ENCODE measurements at regions not wholly inside any gene's neighbourhood (a gene's known extent, or its start where the extent isn't known, plus 50 kb on each side); places are given as distances from the start of the nearest gene placed in this dataset.
"Not testable (repeated sequence)": the region's sequence is repeated elsewhere in the genome, so short reads cannot be mapped to it uniquely, and the experiment has no call there.

DNA sequence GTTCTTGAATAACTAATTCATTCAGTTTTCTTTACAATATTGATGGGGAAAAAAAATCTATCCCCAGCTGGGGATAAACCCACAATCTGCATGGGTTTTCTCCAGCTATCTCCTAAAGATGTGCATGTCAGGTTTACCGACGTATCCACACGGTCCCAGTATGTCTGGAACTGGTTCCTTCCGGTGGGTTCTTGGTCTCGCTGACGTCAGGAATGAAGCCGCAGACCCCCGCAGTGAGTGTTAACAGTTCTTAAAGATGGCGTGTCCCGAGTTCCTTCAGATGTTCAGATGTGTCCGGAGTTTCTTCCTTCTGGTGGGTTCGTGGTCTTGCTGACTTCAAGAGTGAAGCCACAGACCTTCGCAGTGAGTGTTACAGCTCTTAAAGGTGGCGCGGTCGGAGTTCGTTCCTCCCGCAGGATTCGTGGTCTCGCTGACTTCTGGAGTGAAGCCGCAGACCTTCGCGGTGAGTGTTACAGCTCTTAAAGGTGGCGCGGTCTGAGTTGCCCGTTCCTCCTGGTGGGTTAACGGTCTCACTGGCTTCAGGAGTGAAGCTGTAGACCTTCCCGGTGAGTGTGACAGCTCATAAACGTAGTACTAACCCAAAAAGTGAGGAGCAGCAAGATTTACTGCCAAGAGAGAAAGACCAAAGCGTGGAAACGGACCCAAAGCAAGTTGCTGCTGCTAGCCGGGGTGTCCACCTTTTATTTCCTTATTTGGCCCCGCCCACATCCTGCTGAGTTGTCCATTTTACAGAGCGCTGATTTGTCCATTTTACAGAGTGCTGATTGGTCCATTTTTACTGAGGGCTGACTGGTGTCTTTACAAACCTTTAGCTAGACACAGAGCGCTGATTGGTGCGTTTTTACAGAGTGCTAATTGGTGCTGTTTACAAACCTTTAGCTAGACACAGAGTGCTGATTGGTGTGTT is 195.1 kb upstream of the NR2F2 start:
- no peak for DNase-seq

DNA sequence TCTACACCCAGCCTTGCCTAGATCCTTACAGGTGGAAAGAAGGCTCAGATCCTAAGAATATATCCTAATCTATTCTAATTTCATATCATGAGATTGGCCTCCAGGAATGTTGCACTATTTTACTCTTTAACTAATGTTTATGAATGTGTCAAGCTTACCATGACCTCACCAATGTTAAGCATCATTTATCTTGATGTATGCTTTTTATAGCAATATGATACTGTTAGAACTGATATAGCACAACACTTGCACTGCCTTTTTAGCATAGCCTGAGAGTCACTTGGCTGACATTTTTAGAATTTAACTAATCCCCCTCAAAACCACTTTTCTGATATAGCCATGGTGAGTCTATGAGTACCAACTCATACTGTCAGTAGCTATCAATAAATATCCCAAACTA is 191.5 kb upstream of the NR2F2 start:
- DNase-seq = no peak

DNA sequence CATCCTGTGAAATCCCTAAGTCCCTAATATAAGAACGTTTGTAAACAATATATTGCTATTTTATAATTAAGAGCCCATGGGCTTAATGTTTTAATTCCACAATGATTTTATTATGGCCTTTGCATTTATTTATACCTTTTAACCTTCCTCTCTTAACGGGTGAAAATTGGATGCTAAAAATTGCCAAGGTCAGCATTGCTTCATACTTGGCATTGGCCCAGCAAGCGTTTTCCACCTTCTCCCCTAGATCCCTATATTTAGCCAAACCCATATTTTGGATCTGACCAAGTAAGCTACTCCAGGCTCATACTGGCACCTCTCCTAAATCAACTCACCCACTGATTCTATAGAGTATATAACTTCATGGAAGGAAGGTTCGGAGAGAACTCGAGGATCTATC is 188.0 kb upstream of the NR2F2 start:
- DNase-seq = no peak

DNA sequence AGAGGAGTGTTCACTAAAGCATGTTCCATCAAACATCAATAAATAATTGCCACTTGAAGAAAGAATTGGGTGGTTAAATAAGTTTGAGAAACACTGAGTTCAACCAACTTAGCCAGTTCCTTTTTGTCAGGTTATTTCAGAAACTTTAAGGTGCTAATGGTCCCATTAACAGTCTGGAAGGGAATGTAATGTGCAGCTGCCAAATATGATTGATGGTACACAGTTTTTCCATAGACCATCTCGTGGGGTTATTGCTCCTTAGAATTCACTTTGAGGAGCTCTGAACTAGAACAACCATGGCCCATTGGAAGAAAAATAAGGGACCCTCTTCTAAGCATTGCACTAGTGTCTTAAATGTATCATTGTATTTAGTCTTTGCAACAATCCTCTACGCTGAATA is 185.8 kb upstream of the NR2F2 start:
- no peak for DNase-seq

DNA sequence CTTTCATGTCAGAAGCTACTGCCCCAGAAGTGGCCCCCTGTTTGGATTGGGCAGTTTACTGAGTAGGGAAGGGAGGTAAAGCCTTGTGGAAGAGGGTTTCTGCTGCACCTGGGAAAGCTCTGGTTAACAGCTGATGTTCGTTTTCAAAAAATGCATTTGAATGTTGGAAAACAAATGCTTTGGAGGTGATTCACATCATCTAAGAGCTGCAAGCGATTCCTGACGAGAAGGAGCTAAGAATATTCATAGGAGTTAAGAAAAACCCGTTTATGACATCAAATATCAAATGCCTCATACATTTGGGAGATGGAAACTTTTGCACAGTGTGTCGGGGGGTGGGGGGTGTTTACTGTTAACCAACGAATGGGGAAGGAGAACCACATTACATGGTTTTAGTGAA is 183.8 kb upstream of the NR2F2 start:
- no peak for DNase-seq

DNA sequence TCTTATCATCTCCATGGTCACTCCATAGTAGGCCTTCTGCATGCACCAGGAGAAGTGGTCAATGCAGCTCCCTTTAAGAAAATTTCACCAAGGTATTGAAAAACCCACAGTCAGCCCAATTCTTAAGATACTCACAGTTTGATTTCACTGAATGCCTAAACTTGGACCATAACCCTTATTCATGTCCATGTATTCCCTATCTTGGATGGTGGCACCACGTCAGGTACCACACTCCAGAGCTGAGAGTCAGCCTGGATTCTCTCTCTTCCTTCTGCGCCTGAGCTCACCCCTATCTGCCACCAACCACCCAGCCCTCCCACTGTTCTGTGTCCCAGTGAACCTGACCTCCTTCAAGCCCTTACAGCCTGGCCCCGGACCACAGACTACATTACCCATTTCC is 183.2 kb upstream of the NR2F2 start:
- DNase-seq = no peak

DNA sequence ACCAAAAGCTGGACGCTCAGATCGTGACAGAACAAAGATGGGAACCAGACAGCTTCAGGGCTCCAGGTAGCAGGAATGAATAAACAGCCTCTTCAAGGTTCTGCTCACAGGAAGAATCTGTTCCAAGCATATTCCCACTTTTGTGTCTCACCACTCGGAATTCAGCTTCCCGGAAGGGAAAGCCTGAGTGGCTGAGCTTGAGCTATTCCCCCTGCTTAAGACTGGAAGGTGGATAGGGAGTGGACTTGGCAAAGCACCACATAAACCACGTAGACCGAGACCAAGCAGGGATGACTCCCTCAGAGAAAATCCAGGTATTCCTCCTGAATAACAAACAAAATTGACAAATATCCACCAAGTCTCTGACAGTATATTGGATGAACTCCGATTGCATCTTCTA is 180.2 kb upstream of the NR2F2 start:
- no peak for DNase-seq

DNA sequence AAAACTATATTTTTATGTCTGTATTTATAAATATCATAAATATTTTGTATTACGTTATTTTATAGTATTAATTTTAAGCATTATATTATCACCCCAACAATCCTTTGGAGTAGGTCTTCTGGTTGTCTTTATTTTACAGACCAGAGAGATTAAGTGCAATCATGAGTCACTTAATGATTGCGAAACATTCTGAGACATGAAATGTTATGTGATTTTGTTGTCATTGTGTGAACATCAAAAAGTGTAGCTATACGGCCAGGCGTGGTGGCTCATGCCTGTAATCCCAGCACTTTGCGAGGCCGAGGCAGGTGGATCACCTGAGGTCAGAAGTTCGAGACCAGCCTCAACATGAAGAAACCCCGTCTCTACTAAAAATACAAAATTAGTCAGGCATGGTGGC is 178.8 kb upstream of the NR2F2 start:
- peak; percentile 0 to 18 for DNase-seq

DNA sequence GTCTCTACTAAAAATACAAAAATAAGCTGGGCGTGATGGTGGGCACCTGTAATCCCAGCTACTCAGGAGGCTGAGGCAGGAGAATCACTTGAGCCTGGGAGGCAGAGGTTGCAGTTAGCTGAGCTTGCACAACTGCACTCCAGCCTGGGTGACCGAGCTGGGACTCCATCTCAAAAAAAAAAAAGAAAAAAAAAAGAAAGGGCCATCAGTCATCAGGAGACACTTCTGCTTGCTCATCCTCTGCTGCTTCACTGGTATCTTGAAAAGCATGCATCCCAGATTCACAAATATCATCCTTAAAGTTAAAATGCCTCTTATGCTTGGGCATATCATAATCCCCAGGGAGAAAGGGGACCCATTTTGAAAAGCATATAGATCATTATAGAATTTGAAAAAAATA is 176.6 kb upstream of the NR2F2 start:
- no peak for DNase-seq

DNA sequence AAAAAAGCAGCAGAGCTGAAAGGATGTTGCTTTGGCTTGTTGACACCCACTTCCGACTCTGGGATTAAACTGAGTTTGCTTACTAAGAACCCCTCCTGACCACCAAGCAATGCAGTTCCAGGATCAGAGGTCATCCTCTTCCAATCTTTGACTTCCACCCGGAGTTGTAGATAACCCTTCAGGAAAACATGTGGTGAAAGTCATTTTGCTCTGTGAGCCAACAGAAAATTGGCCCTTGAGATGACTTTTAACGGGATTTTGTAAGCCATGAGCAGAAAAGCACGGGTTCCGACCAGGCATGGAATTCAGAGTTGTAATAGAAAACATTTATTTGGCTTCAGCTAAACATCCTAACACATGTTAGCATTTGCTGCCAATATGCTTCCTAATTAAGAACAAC is 171.6 kb upstream of the NR2F2 start:
- no peak for DNase-seq

DNA sequence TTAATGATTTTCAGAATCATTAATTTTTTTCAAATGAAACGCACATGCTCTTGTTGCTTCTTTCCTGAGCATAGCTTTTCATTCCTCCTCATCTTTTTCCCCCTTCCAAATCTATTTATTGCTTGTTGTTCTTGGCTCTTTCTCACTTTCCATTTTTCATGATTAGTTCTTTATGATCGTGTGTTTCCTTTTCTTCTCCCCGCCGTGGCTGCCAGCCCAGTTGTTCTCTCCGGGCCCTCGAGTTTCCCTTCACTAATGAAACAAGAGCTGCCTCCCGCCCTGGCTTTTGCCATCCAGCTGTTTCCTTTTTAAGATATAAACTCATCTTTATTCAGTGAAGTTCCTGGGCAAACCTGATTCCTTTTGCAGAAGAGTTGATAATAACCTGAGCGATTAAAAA is 170.2 kb upstream of the NR2F2 start:
- DNase-seq = no peak

DNA sequence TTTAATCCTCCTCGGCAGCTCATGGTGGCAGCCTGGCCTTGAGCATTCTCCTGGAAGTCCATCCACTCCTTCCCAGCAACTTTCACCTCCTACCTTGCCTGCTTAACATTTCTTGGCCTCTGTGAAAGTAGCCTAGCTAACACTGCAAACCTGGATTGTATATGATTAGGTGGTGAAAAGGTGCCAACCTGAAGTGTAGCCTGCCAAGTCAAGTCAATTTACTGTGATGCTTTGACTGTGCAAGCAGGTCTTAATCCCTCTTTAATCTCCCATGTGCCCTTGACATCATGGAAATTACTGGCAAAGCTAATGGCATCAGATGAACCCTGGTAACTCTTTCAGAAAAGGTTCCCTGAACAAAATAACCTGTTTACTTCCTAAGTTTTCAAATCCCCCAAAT is 169.7 kb upstream of the NR2F2 start:
- no peak for DNase-seq

DNA sequence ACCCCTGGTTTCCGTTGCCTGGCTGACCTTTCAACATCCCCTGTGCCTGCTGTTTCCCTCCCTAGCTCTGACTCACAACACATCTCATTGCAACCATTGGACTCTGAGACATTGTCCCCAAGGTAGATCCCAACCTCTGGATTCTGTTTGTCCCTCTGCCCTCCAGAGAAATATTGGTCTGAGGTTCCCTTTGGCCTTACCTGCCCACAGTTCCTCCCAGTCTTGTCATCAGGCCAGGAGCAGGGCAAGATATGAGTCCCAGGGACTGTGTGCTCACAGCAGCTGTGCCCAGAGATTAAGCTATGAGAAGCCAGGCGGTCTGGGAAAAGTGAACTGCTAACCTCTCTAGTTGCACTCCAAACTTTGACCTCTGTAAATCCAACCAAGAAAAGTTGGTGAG is 168.2 kb upstream of the NR2F2 start:
- DNase-seq = no peak

DNA sequence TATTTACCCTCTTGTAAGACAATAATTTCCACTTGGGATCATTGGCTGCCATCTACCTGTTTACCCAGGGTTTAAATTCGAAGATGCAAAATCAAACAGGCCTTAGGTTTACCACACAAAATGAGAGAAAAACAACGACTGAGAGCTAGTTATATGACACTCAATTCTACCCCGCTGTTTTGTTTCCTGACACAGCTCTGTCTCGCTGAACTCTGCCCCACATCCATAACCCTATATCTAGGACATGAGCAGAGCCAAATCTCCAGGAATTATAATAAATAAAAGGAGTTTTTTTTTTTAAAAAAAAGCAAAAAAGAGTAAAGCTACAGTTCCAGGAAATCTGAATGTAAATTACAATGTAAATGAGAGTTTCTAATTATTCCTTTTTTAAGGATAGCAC is 165.4 kb upstream of the NR2F2 start:
- DNase-seq = no peak

DNA sequence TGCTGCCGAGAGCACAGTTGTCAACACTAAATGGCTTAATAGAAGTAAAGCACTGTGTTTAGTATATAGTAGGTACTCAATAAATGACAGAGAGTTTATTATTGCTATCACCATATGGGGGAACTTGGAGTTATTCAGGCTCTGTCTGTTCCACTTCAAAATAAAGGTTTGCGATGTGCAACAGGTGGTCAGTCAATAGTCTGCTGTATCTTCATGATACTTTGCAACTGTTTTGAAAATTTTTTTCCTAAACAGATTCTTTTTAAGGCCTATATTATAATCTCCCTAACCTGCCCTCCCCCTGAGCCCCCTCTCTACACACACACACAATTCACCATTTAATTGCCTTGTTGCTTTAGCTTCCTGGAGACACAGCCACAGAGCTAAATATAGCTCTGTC is 164.7 kb upstream of the NR2F2 start:
- DNase-seq = no peak

DNA sequence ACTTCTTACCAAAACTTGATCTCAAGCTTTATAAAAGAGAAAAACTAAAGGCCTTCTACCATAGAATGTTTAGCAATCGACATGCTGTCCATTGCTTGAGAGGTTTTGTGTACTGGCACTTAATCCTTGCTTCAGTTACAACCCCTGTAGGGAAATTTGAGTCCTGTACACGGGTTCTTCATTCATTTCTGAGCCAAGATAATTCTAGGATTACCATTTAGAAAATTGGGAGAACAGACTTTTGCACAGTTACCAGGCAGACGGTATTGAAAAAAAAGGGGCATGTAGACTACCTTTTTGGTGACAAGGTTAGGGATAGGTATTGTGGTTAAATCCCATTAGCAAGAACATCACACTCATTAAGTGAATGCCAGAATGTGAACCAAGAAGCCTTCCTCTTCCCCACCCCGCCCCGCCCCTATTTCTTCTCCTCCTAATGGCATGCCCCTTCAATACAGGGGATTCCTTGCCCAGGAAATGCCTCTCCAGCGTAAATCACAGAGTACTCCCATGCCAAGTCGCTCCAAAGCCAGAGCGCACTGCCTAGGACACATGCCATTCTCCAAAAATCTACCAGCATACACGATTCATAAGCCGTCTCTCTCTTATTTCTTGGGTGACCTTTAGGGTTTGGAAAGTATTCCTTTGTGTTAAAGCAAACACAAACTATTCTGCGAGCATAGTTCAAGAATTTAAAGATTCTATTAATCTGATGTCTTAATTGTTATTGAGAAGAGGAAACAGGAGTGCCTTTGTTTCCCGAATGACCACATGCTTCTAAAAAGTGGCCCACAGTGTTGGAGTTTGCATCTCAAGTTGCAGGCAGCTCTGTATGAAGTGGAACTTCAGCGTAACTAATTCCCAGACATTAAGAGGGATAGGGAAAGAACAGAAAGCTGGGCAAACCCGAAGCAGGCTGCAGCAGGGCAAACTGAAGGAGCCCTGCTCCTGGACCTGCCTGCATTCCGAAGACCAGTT is 164.0 kb upstream of the NR2F2 start:
- no peak for DNase-seq

DNA sequence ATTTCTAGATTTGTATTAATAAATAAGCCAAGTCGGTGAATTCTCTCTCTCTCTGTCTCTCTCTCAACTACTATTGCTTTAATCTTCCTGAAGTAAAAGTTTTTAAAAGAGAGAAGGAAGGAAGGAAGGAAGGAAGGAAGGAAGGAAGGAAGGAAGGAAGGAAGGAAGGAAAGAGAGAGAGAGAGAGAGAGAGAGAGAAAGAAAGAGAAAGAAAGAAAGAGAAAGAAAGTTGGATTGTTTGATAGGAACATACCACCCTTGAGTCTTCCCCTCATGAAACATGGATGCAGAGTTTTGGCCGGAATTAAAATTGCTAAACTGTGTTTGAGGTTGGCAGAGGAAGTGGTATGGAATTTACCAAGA is 159.9 kb upstream of the NR2F2 start:
- not testable (repeated sequence) for DNase-seq

DNA sequence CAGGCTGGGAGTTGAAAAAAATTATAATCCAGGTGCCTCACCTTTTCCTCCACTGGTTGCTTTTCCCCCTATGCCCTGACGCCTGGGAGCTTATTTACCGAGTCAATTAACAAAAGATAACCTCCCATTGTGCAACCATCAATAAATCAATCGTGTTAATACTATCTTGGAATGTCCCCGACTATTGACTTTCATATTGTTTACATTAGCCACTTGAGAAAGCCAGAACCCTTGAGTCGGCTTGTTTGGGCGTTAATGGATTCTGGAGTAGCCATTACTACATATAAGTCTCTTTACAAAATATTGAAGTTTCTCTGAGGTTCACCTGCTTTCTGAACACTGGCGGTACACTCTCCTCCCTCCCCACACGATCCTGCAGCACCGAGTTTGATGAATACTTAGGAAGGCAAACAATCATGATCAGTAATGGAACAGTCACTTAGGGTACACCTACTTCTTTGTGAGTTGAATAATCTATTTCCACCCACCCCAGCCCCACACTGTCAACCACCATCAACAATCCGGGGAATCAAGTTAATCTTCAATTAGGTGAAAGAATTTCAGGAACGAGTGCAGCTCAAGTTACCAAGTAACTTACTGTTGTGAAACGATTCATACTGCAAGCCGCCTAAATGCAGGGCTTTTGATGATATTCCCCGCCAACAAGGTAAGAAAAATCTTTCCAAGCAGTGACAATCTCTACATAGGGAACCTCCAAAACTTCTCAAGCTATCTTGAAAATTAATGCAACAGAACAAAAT is 159.3 kb upstream of the NR2F2 start:
- no peak for DNase-seq

DNA sequence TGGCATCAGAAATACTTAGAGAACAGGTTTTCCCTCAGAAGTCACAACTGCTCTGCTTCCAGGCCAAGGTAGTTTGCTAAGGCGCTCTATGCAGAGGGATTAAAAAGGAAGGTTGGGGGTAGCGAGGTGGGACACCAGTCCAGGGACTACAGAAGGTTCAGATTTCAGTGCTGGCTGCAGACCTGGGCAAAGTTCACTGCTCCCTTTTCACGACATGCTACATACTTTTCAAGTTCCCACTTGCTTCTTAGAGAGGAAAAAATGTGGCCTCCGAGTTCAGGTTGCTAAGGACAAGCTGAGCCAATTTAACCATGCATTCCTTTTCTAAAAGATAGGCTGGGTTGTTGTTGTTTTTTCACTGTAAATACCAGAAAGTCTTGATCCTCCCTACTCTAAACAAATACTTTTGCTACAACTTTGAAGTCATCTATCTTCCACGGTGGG is 158.6 kb upstream of the NR2F2 start:
- DNase-seq = no peak

DNA sequence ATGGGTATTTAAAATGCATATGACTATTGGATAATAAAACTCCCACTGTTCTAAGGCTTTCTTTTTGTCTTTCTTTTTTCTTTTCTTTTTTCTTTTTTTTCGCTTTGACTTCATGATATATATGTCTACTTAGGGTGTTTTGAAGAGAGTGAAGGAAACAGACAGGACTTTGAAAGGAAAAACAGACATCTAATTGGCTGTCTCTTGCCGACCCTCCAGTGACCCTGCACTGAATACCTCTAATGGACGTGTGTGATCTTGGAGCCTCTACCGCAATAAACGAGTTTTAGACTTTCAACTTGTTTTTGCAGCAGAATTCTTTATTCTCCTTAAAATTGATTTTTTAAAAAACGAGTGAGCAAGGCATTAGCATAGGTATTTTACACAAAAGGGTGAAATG is 158.1 kb upstream of the NR2F2 start:
- DNase-seq = no peak

DNA sequence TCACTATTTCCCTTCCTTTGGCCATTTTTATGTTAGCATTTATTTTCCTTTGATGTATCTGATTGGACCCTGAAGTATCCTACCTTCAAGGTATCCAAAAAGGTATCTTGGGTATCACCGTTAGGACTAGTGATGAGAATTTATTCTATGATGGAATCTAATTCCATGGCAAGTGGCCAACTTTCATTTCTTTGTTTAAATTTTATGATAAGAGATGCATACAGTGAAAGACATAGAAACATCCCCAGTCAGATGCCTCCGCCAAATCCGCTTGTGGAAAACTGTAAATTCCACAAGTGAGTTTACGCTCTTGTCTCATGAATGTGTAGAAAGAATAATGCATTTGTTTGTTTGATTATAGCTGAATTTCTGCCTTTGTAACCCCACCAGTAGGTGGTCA is 153.7 kb upstream of the NR2F2 start:
- no peak for DNase-seq

DNA sequence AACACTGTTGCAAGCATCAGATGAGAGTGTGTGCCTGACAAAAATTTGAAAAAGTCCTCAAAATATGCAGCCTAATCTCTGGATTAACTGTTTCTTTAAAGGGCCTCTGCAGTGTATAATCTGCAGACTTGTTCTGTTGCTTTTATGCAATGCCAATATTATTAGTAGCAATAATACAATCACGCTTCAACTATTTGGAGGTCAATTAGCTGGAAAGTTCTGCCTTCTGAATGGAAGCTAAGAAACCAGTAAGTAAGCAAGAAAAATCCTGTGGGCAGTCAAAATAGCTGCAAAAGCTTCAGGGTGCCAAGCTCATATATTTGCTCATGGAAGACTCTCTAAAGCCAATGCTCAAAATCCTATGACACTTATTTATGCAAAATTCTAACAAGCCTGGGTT is 153.2 kb upstream of the NR2F2 start:
- DNase-seq = no peak

DNA sequence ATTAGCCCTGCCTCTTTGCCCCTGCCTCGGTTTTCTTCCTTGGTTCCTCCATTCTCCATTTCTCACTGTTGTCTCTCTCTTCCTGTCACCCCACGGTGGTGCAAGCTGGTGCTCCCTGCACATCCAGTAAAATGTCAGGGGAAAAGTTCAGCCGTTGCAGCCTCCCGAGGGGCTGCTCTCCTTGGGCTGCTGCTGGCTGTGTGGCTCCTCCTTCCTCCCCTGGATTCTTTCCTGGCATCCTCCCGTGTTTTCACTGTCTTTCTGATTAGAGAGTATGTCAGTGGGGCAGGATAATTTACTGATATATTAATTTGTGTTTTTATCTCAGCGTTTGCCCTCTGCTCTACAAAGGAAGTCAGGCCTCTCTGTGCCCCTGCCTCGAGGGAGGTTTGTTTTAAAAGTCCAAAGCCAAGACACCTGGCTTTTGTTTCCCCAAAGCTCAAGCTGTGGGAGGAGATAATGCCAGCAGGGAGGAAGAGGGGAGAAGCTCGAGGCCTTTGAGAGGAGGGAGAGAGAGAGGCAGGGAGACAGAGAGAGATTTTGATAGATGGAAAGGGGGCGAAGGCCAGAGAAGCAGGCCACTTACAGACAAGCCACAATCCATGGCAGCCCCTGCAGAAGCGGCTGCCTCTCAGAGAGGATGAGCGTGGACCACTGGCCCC is 150.3 kb upstream of the NR2F2 start:
- DNase-seq = no peak

Data from AML-193 (cell line).